Parathyroid adenoma (tissue), 2 donors: ENCODE measurements at regions not wholly inside any gene's neighbourhood (a gene's known extent, or its start where the extent isn't known, plus 50 kb on each side); places are given as distances from the start of the nearest gene placed in this dataset.

Source experiments
- H2AFZ ChIP-seq: fragments of 300-600 bp; sonication (generic); one replicate; pipeline ENCODE4 v1.7.0; 2017; ENCODE audit warnings: antibody characterized with exemption, mild to moderate bottlenecking
- H3K27ac ChIP-seq: fragments of 300-600 bp; sonication (generic); one replicate; pipeline ENCODE4 v1.7.0; 2017
- H3K27me3 ChIP-seq: fragments of 300-600 bp; sonication (generic); one replicate; pipeline ENCODE4 v1.7.0; 2017; ENCODE audit warnings: low read length; ENCODE audit not compliant: control insufficient read depth, insufficient read depth
- H3K36me3 ChIP-seq: fragments of 300-600 bp; sonication (generic); one replicate; pipeline ENCODE4 v1.7.0; 2017; ENCODE audit warnings: low read length; ENCODE audit not compliant: control insufficient read depth, insufficient read depth
- H3K4me1 ChIP-seq: fragments of 300-600 bp; sonication (generic); one replicate; pipeline ENCODE4 v1.7.0; 2017; ENCODE audit warnings: control low read depth
- H3K4me2 ChIP-seq: fragments of 300-600 bp; sonication (generic); one replicate; pipeline ENCODE4 v1.7.0; 2017; ENCODE audit warnings: low read length
- H3K4me3 ChIP-seq: fragments of 300-600 bp; sonication (generic); one replicate; pipeline ENCODE4 v1.7.0; 2017; ENCODE audit warnings: low read depth, low read length
- H3K79me2 ChIP-seq: fragments of 300-600 bp; sonication (generic); one replicate; pipeline ENCODE4 v1.7.0; 2017; ENCODE audit warnings: control low read depth
- H3K9ac ChIP-seq: fragments of 300-600 bp; sonication (generic); one replicate; pipeline ENCODE4 v1.7.0; 2017; ENCODE audit warnings: mild to moderate bottlenecking
- H3K9me3 ChIP-seq: fragments of 300-600 bp; sonication (generic); one replicate; pipeline ENCODE4 v1.7.0; 2017; ENCODE audit warnings: low read length; ENCODE audit not compliant: control insufficient read depth
- TF ChIP-seq, protein P1 (sequence below): fragments of 300-600 bp; sonication (generic); IDR thresholded peaks from one replicate; pipeline ENCODE4 v1.7.0; 2017; ENCODE audit warnings: antibody characterized with exemption, mild to moderate bottlenecking
- donor health status: primary hyperparathyroidism.

DNA sequence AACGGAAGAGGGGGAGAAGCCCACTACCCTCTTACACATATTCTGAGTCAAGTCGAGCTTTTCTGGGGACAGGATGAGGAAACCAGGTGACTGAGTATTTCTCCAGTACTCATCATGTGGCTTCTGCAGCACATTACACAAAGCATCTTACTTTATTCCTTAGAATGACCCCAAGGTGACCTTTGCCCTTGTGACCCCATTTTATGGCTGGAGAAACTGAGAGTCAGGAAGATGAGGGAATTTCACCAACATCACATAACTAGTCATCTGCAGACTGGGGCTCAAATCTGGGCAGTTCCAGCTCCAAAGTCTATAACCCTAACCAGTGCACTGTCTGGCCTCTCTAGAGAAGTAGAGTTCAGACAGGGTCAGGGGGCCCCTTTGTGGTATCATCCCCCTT lies 707.0 kb downstream of the UQCRFS1 start:
- Histone ChIP-seq H3K9ac (no peak overlapping the region), H3K4me2 (no peak overlapping the region), H2AFZ (no peak overlapping the region), H3K79me2 (no peaks in the 10 kb centered on the region), H3K9me3 (no peaks in the 10 kb centered on the region), H3K27ac (no peak overlapping the region), H3K36me3 (no peaks in the 10 kb centered on the region), H3K4me3 (no peak overlapping the region), H3K4me1 (no peaks in the 10 kb centered on the region), H3K27me3 (no peaks in the 10 kb centered on the region)
- TF ChIP-seq, protein P1, sequence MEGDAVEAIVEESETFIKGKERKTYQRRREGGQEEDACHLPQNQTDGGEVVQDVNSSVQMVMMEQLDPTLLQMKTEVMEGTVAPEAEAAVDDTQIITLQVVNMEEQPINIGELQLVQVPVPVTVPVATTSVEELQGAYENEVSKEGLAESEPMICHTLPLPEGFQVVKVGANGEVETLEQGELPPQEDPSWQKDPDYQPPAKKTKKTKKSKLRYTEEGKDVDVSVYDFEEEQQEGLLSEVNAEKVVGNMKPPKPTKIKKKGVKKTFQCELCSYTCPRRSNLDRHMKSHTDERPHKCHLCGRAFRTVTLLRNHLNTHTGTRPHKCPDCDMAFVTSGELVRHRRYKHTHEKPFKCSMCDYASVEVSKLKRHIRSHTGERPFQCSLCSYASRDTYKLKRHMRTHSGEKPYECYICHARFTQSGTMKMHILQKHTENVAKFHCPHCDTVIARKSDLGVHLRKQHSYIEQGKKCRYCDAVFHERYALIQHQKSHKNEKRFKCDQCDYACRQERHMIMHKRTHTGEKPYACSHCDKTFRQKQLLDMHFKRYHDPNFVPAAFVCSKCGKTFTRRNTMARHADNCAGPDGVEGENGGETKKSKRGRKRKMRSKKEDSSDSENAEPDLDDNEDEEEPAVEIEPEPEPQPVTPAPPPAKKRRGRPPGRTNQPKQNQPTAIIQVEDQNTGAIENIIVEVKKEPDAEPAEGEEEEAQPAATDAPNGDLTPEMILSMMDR: no peak

DNA sequence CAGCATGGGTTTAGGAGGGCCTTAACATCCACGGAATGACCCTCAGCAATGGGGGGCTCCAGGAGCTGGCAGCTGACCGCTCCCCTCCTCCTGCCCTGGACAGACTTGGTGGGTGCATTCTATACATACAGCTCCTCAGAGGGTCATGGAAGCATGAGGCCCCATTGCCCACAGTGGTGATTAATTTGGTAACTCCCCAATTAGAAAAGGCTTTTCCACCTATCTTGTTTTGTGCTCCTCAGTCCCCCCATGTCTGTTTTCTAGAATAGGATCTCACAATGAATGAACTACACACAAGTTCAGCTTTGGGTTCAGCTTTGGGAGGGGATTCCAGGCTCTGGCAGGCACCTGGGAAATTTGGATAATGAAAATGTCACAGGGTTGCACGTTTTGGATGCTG lies 707.8 kb downstream of the UQCRFS1 start:
- H3K4me3 ChIP-seq: no peak overlapping the region
- H3K4me1 ChIP-seq: no peaks in the 10 kb centered on the region
- no peak overlapping the region for H3K27ac ChIP-seq
- H3K9me3 ChIP-seq: no peaks in the 10 kb centered on the region
- no peak overlapping the region for H3K9ac ChIP-seq
- H3K27me3 ChIP-seq: no peaks in the 10 kb centered on the region
- no peaks in the 10 kb centered on the region for H3K36me3 ChIP-seq
- TF ChIP-seq, protein P1: no peak
- H2AFZ ChIP-seq: no peak overlapping the region
- H3K4me2 ChIP-seq: no peak overlapping the region
- no peaks in the 10 kb centered on the region for H3K79me2 ChIP-seq

DNA sequence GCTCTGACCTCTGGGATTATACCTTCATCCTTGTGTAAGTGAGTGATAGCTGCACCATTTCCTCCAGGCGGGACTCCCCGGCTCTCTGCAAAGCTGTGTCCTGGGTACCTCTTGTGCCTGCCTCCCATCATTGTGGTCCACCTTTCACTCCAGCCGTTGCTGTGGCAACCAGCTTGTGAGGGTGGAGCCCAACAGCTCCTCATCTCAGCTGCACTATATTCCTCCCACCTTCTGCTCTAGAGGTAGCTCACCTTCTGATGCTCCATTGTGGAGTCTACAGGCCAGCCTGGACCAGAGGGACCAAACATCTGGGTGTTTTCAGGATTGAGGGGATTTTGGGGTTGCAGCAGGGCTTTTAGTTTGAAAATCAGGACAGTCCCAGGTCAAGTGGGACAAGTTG lies 708.2 kb downstream of the UQCRFS1 start:
- TF ChIP-seq, protein P1: no peak
- Histone ChIP-seq H3K4me1 (no peaks in the 10 kb centered on the region), H3K79me2 (no peaks in the 10 kb centered on the region)

DNA sequence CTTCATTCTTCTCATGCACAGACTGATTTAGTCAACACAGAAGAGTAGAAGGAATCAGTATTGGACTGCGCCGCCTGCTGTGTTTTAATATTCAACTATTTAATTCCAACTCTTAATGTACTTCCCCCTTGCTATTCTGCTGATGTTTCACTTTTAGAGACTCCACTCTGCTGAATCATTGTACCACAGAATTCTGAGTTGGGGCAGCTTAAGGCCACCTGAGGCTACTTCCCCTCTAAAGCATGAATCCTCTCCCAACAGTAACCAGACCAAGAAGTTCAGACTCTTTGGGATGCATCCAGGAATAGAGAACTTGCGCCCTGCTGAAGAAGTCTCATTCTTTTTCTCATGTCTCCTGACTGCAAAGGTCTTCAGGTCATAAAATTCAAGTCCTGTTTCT lies 708.8 kb downstream of the UQCRFS1 start:
- H3K9ac ChIP-seq: no peak overlapping the region
- TF ChIP-seq, protein P1: no peak
- H3K4me1 ChIP-seq: no peaks in the 10 kb centered on the region
- H3K79me2 ChIP-seq: no peaks in the 10 kb centered on the region
- no peaks in the 10 kb centered on the region for H3K36me3 ChIP-seq
- H3K4me3 ChIP-seq: no peak overlapping the region
- no peak overlapping the region for H2AFZ ChIP-seq
- no peak overlapping the region for H3K27ac ChIP-seq
- H3K27me3 ChIP-seq: no peaks in the 10 kb centered on the region
- H3K4me2 ChIP-seq: no peak overlapping the region
- no peaks in the 10 kb centered on the region for H3K9me3 ChIP-seq

More for the DNA sequence above, 708.2 kb downstream of the UQCRFS1 start:
- H3K4me3 ChIP-seq: no peak overlapping the region
- H3K27me3 ChIP-seq: no peaks in the 10 kb centered on the region
- no peaks in the 10 kb centered on the region for H3K9me3 ChIP-seq
- no peak overlapping the region for H3K9ac ChIP-seq
- no peak overlapping the region for H3K4me2 ChIP-seq
- H3K36me3 ChIP-seq: no peaks in the 10 kb centered on the region
- H2AFZ ChIP-seq: no peak overlapping the region
- H3K27ac ChIP-seq: no peak overlapping the region

GRCh38 chr19:28502879-28503734 lies 709.8 kb downstream of the UQCRFS1 start:
- H3K9me3 ChIP-seq: no peaks in the 10 kb centered on the region
- H3K4me2 ChIP-seq: no peak overlapping the region
- TF ChIP-seq, protein P1: no peak
- no peaks in the 10 kb centered on the region for H3K36me3 ChIP-seq
- no peaks in the 10 kb centered on the region for H3K79me2 ChIP-seq
- no peaks in the 10 kb centered on the region for H3K27me3 ChIP-seq
- H2AFZ ChIP-seq: no peak overlapping the region
- no peak overlapping the region for H3K4me3 ChIP-seq
- no peaks in the 10 kb centered on the region for H3K4me1 ChIP-seq
- no peak overlapping the region for H3K9ac ChIP-seq
- no peak overlapping the region for H3K27ac ChIP-seq
